ENCODE measurements at regions not wholly inside any gene's neighbourhood (a gene's known extent, or its start where the extent isn't known, plus 50 kb on each side); places are given as distances from the start of the nearest gene placed in this dataset.

- DNase-seq (ENCODE audit: low spot score): no peak
- Mint-ChIP-seq H3K9me3 (no peaks in the 10 kb centered on the region), H3K36me3 (ENCODE audit: low read depth) (no peaks in the 10 kb centered on the region), H3K27me3 (ENCODE audit: insufficient read depth) (no peaks in the 10 kb centered on the region), H3K4me1 (ENCODE audit: low read depth) (no peaks in the 10 kb centered on the region), H3K4me3 (no peak overlapping the region), H3K27ac (no peak overlapping the region)
- intact Hi-C loops (cut with micrococcal nuclease): no loop called here
Measured at GRCh38 chr20:24149175-24149574, 160.6 kb upstream of the GGTLC1 start.

GRCh38 chr20:24148372-24148771 lies 159.8 kb upstream of the GGTLC1 start:
- Mint-ChIP-seq H3K9me3 (no peaks in the 10 kb centered on the region), H3K4me3 (no peak overlapping the region), H3K36me3 (ENCODE audit: low read depth) (no peaks in the 10 kb centered on the region), H3K4me1 (ENCODE audit: low read depth) (no peaks in the 10 kb centered on the region), H3K27me3 (ENCODE audit: insufficient read depth) (no peaks in the 10 kb centered on the region), H3K27ac (no peak overlapping the region)
- intact Hi-C loops (cut with micrococcal nuclease): no loop called here
- no peak for DNase-seq (ENCODE audit: low spot score)

GRCh38 chr20:24147961-24148360 lies 159.4 kb upstream of the GGTLC1 start:
- no peaks in the 10 kb centered on the region for H3K36me3 Mint-ChIP-seq (ENCODE audit: low read depth)
- no peaks in the 10 kb centered on the region for H3K4me1 Mint-ChIP-seq (ENCODE audit: low read depth)
- H3K27ac Mint-ChIP-seq: no peak overlapping the region
- DNase-seq (ENCODE audit: low spot score): no peak
- no peaks in the 10 kb centered on the region for H3K9me3 Mint-ChIP-seq
- no peaks in the 10 kb centered on the region for H3K27me3 Mint-ChIP-seq (ENCODE audit: insufficient read depth)
- intact Hi-C loops (cut with micrococcal nuclease): no loop called here
- H3K4me3 Mint-ChIP-seq: no peak overlapping the region

GRCh38 chr20:24147479-24147878 lies 158.9 kb upstream of the GGTLC1 start:
- Mint-ChIP-seq H3K27ac (no peak overlapping the region), H3K36me3 (ENCODE audit: low read depth) (no peaks in the 10 kb centered on the region), H3K9me3 (no peaks in the 10 kb centered on the region), H3K4me1 (ENCODE audit: low read depth) (no peaks in the 10 kb centered on the region), H3K4me3 (no peak overlapping the region), H3K27me3 (ENCODE audit: insufficient read depth) (no peaks in the 10 kb centered on the region)
- intact Hi-C loops (cut with micrococcal nuclease): no loop called here
- DNase-seq (ENCODE audit: low spot score): no peak

- intact Hi-C loops (cut with micrococcal nuclease): no loop called here
Measured at GRCh38 chr20:24146231-24146634, 157.7 kb upstream of the GGTLC1 start.

GRCh38 chr20:24144371-24144770 lies 155.8 kb upstream of the GGTLC1 start:
- H3K36me3 Mint-ChIP-seq (ENCODE audit: low read depth): no peaks in the 10 kb centered on the region
- no peak overlapping the region for H3K4me3 Mint-ChIP-seq
- no peaks in the 10 kb centered on the region for H3K4me1 Mint-ChIP-seq (ENCODE audit: low read depth)
- intact Hi-C loops (cut with micrococcal nuclease): no loop called here
- H3K27me3 Mint-ChIP-seq (ENCODE audit: insufficient read depth): no peaks in the 10 kb centered on the region
- no peak overlapping the region for H3K27ac Mint-ChIP-seq
- H3K9me3 Mint-ChIP-seq: no peaks in the 10 kb centered on the region
- DNase-seq (ENCODE audit: low spot score): no peak

More at GRCh38 chr20:24146231-24146634, 157.7 kb upstream of the GGTLC1 start:
- Mint-ChIP-seq H3K4me1 (ENCODE audit: low read depth) (no peaks in the 10 kb centered on the region), H3K27ac (no peak overlapping the region), H3K36me3 (ENCODE audit: low read depth) (no peaks in the 10 kb centered on the region), H3K27me3 (ENCODE audit: insufficient read depth) (no peaks in the 10 kb centered on the region), H3K4me3 (no peak overlapping the region), H3K9me3 (no peaks in the 10 kb centered on the region)
- no peak for DNase-seq (ENCODE audit: low spot score)

GRCh38 chr20:24141111-24141510 lies 152.5 kb upstream of the GGTLC1 start:
- DNase-seq (ENCODE audit: low spot score): no peak
- Mint-ChIP-seq H3K27ac (no peak overlapping the region), H3K36me3 (ENCODE audit: low read depth) (no peaks in the 10 kb centered on the region), H3K4me1 (ENCODE audit: low read depth) (no peaks in the 10 kb centered on the region), H3K9me3 (no peaks in the 10 kb centered on the region), H3K4me3 (no peak overlapping the region), H3K27me3 (ENCODE audit: insufficient read depth) (no peaks in the 10 kb centered on the region)
- intact Hi-C loops (cut with micrococcal nuclease): no loop called here

GRCh38 chr20:24139846-24140245 lies 151.3 kb upstream of the GGTLC1 start:
- no peaks in the 10 kb centered on the region for H3K36me3 Mint-ChIP-seq (ENCODE audit: low read depth)
- no peaks in the 10 kb centered on the region for H3K4me1 Mint-ChIP-seq (ENCODE audit: low read depth)
- intact Hi-C loops (cut with micrococcal nuclease): no loop called here
- H3K4me3 Mint-ChIP-seq: no peak overlapping the region
- no peaks in the 10 kb centered on the region for H3K9me3 Mint-ChIP-seq
- no peak for DNase-seq (ENCODE audit: low spot score)
- no peak overlapping the region for H3K27ac Mint-ChIP-seq
- no peaks in the 10 kb centered on the region for H3K27me3 Mint-ChIP-seq (ENCODE audit: insufficient read depth)

DNA sequence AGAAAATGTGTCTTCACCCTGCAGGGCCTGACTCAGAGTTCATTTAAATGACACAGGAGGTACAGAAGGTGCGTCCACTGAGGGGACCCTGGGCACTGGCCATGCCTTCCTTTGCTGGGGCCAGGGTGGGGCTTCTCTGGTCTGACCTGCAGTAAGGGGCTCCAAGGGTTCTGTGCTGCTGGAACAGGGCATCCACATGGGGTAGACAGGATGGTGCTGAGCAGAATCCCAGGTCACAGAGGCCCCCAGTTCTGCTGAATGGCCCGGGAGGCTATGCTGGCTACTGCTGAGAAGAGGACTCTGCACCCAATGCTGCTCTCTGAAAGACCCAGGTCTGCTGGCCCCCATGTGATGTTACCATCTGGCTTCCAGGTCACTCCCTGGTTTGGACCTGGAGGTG lies 150.4 kb upstream of the GGTLC1 start:
- no peaks in the 10 kb centered on the region for H3K36me3 Mint-ChIP-seq (ENCODE audit: low read depth)
- intact Hi-C loops (cut with micrococcal nuclease): no loop called here
- H3K4me3 Mint-ChIP-seq: no peak overlapping the region
- no peak overlapping the region for H3K27ac Mint-ChIP-seq
- no peaks in the 10 kb centered on the region for H3K4me1 Mint-ChIP-seq (ENCODE audit: low read depth)
- no peaks in the 10 kb centered on the region for H3K9me3 Mint-ChIP-seq
- DNase-seq (ENCODE audit: low spot score): no peak
- H3K27me3 Mint-ChIP-seq (ENCODE audit: insufficient read depth): no peaks in the 10 kb centered on the region

- Mint-ChIP-seq H3K36me3 (ENCODE audit: low read depth) (no peaks in the 10 kb centered on the region), H3K9me3 (no peaks in the 10 kb centered on the region), H3K4me1 (ENCODE audit: low read depth) (no peaks in the 10 kb centered on the region), H3K27me3 (ENCODE audit: insufficient read depth) (no peaks in the 10 kb centered on the region), H3K4me3 (no peak overlapping the region), H3K27ac (no peak overlapping the region)
- DNase-seq (ENCODE audit: low spot score): no peak
- intact Hi-C loops (cut with micrococcal nuclease): no loop called here
Measured at GRCh38 chr20:24138196-24138857, 149.7 kb upstream of the GGTLC1 start.

DNA sequence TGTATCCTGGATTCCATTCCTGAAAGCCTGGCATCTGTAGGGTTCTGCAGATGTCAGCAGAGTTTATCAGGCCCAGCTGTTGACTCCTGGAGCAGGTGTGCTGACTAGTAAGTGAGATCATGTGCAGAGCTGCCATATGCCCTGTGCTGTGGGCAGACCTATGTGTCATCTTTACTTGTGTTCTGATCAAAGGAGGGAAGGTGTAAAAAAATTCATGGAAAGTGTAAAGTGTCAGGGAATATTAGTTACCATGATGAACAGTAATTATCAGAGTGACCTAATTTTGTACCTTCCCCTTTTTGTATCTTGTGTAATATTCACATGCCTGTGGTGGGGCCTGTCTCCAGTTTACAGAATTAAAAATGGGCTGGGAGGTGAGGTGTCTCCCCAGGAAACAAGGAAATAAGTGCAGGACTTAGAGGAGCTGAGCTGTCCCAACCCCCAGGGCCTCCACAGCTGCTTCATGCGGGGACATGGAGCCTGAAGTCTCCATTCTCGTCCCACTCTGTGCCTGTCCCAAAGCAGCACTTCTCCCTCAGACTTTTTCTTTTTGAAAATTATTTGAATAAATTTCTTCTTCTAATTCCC lies 148.2 kb upstream of the GGTLC1 start:
- H3K9me3 Mint-ChIP-seq: peaks cover 4% of the 10 kb centered on the region
- no peak overlapping the region for H3K27ac Mint-ChIP-seq
- DNase-seq (ENCODE audit: low spot score): no peak
- H3K36me3 Mint-ChIP-seq (ENCODE audit: low read depth): no peaks in the 10 kb centered on the region
- peaks cover 3% of the 10 kb centered on the region for H3K4me1 Mint-ChIP-seq (ENCODE audit: low read depth)
- H3K27me3 Mint-ChIP-seq (ENCODE audit: insufficient read depth): no peaks in the 10 kb centered on the region
- intact Hi-C loops (cut with micrococcal nuclease): no loop called here
- H3K4me3 Mint-ChIP-seq: no peak overlapping the region

GRCh38 chr20:24135781-24136180 lies 147.2 kb upstream of the GGTLC1 start:
- H3K4me1 Mint-ChIP-seq (ENCODE audit: low read depth): peaks cover 6% of the 10 kb centered on the region
- H3K27me3 Mint-ChIP-seq (ENCODE audit: insufficient read depth): no peaks in the 10 kb centered on the region
- intact Hi-C loops (cut with micrococcal nuclease): no loop called here
- H3K36me3 Mint-ChIP-seq (ENCODE audit: low read depth): no peaks in the 10 kb centered on the region
- H3K9me3 Mint-ChIP-seq: peaks cover 4% of the 10 kb centered on the region
- no peak overlapping the region for H3K27ac Mint-ChIP-seq
- no peak for DNase-seq (ENCODE audit: low spot score)
- no peak overlapping the region for H3K4me3 Mint-ChIP-seq

DNA sequence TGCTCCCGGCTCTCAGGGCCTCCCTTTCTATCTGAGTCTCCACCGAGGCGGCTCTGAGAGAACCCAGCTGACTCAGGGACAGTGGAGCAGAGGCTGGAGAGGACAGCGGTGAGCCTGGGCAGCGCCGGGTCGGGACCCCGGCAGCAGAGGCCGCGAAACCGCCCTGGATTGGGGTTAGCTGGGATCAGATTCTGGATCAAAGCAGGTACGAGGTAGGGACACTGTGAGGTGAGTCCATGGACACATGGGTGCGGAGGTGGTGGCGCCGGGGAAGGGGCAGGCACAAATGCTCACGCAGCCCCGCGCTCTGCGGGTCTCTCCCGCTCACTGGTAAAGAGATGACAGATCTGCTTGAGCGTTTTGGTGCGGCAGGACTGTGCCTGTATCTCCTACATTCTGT lies 146.4 kb upstream of the GGTLC1 start:
- no peak for DNase-seq (ENCODE audit: low spot score)
- Mint-ChIP-seq H3K27me3 (ENCODE audit: insufficient read depth) (no peaks in the 10 kb centered on the region), H3K9me3 (peaks cover 6% of the 10 kb centered on the region), H3K4me3 (no peak overlapping the region), H3K36me3 (ENCODE audit: low read depth) (no peaks in the 10 kb centered on the region), H3K4me1 (ENCODE audit: low read depth) (peaks cover 6% of the 10 kb centered on the region), H3K27ac (no peak overlapping the region)
- intact Hi-C loops (cut with micrococcal nuclease): no loop called here

DNA sequence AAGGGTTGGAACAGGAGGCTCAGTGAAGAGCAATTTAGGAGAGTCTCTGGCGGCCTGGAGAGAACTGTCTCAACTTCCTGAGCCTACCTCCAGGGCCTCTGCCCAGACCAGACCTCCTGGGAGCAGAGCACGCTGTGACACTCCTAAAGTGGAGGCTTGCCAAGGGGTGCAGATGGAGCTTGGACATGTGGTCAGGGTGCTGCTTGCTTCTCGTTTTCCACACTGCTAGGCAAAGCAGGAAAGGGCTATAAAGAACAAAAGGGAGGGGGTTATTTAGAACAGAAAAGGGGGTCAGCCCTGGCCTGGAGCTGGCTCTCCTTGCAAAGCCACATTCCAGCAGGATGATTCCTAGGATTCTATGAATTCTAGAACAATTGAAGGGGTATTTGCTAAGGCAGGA lies 145.7 kb upstream of the GGTLC1 start:
- H3K36me3 Mint-ChIP-seq (ENCODE audit: low read depth): no peaks in the 10 kb centered on the region

More for the DNA sequence above, 145.7 kb upstream of the GGTLC1 start:
- Mint-ChIP-seq H3K4me3 (no peak overlapping the region), H3K9me3 (peaks cover 8% of the 10 kb centered on the region), H3K27me3 (ENCODE audit: insufficient read depth) (no peaks in the 10 kb centered on the region), H3K27ac (no peak overlapping the region), H3K4me1 (ENCODE audit: low read depth) (peaks cover 6% of the 10 kb centered on the region)
- DNase-seq (ENCODE audit: low spot score): no peak
- intact Hi-C loops (cut with micrococcal nuclease): no loop called here

Data from activated T-helper 1 cell treated with anti-CD3 and anti-CD28 coated beads, Interleukin-12 subunit alpha, Interleukin-12 subunit beta, Interleukin-2, Interleukin-4 antibody, amounts not matched to agents 30 ng/mL and 10 ng/mL and 1 ng/mL, durations not matched to agents 14 hours and 24 hours and 36 hours (primary cell).